ENCODE measurements at regions not wholly inside any gene's neighbourhood (a gene's known extent, or its start where the extent isn't known, plus 50 kb on each side); places are given as distances from the start of the nearest gene placed in this dataset.

DNA sequence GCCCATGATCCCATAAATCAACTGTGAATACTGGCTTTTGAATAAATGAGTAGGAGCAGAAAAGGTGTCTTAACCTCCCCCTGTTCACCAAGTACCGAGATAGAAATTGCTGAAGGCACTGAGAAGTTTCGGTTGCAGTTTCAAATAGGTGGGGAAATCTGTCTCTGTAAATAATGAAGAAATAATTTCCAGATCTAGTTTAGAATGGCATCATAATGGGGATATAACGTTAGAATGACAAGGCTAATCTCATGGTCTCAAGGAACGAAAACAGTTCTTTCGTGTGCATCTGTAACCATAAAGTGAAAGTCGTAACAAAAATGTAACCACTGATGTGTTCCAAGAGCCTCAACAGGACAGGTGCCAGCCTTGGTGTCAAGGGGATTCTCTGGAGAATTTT is 49.9 kb upstream of the TMEM18 start:
- no peak overlapping the region for H3K27ac Mint-ChIP-seq
- peaks cover 13% of the 10 kb centered on the region for H3K27me3 Mint-ChIP-seq (ENCODE audit: insufficient read depth, low read depth, poor library complexity)

More for the DNA sequence above, 49.9 kb upstream of the TMEM18 start:
- Histone ChIP-seq H3K4me1 (ENCODE audit: insufficient read depth) (peaks cover 40% of the 10 kb centered on the region), H3K27ac (ENCODE audit: low read depth) (no peak overlapping the region), H3K27me3 (ENCODE audit: insufficient read depth) (no peaks in the 10 kb centered on the region), H3K79me2 (replicated peaks; ENCODE audit: insufficient read depth) (no peaks in the 10 kb centered on the region), H3K4me3 (no peak overlapping the region), H3K9me2 (ENCODE audit: insufficient read depth) (no peaks in the 10 kb centered on the region), H3F3A (replicated peaks; ENCODE audit: low read depth) (peaks cover 9% of the 10 kb centered on the region), H3K36me3 (ENCODE audit: insufficient read depth) (no peaks in the 10 kb centered on the region), H3K4me2 (no peak overlapping the region), H4K20me1 (replicated peaks; ENCODE audit: insufficient read depth) (no peaks in the 10 kb centered on the region), H2AFZ (no peak overlapping the region)
- no peak for ATAC-seq
- TF ChIP-seq, protein P1, sequence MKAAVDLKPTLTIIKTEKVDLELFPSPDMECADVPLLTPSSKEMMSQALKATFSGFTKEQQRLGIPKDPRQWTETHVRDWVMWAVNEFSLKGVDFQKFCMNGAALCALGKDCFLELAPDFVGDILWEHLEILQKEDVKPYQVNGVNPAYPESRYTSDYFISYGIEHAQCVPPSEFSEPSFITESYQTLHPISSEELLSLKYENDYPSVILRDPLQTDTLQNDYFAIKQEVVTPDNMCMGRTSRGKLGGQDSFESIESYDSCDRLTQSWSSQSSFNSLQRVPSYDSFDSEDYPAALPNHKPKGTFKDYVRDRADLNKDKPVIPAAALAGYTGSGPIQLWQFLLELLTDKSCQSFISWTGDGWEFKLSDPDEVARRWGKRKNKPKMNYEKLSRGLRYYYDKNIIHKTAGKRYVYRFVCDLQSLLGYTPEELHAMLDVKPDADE (IDR thresholded peaks at IDR 0.05) = no peak
- TF ChIP-seq STAT1 (IDR thresholded peaks at IDR 0.05; ENCODE audit: unreplicated experiment) (no peak), ZNF331 (CRISPR knock-in tag; IDR thresholded peaks at IDR 0.05; ENCODE audit: low read depth) (no peak), NANOG (IDR thresholded peaks at IDR 0.05; ENCODE audit: borderline replicate concordance) (no peak), EZH2phosphoT487 (IDR thresholded peaks at IDR 0.05; ENCODE audit: unreplicated experiment) (no peak), ZNF114 (CRISPR knock-in tag; IDR thresholded peaks at IDR 0.05) (no peak), CREB1 (CRISPR knock-in tag; IDR thresholded peaks at IDR 0.05; ENCODE audit: low read depth) (no peak), POLR2AphosphoS5 (IDR thresholded peaks at IDR 0.05; ENCODE audit: low read depth) (no peak), JUNB (IDR thresholded peaks at IDR 0.05; ENCODE audit: unreplicated experiment) (no peak), EZH2 (IDR thresholded peaks at IDR 0.05; ENCODE audit: low read depth, unreplicated experiment) (no peak)
- TF ChIP-seq, protein P2, sequence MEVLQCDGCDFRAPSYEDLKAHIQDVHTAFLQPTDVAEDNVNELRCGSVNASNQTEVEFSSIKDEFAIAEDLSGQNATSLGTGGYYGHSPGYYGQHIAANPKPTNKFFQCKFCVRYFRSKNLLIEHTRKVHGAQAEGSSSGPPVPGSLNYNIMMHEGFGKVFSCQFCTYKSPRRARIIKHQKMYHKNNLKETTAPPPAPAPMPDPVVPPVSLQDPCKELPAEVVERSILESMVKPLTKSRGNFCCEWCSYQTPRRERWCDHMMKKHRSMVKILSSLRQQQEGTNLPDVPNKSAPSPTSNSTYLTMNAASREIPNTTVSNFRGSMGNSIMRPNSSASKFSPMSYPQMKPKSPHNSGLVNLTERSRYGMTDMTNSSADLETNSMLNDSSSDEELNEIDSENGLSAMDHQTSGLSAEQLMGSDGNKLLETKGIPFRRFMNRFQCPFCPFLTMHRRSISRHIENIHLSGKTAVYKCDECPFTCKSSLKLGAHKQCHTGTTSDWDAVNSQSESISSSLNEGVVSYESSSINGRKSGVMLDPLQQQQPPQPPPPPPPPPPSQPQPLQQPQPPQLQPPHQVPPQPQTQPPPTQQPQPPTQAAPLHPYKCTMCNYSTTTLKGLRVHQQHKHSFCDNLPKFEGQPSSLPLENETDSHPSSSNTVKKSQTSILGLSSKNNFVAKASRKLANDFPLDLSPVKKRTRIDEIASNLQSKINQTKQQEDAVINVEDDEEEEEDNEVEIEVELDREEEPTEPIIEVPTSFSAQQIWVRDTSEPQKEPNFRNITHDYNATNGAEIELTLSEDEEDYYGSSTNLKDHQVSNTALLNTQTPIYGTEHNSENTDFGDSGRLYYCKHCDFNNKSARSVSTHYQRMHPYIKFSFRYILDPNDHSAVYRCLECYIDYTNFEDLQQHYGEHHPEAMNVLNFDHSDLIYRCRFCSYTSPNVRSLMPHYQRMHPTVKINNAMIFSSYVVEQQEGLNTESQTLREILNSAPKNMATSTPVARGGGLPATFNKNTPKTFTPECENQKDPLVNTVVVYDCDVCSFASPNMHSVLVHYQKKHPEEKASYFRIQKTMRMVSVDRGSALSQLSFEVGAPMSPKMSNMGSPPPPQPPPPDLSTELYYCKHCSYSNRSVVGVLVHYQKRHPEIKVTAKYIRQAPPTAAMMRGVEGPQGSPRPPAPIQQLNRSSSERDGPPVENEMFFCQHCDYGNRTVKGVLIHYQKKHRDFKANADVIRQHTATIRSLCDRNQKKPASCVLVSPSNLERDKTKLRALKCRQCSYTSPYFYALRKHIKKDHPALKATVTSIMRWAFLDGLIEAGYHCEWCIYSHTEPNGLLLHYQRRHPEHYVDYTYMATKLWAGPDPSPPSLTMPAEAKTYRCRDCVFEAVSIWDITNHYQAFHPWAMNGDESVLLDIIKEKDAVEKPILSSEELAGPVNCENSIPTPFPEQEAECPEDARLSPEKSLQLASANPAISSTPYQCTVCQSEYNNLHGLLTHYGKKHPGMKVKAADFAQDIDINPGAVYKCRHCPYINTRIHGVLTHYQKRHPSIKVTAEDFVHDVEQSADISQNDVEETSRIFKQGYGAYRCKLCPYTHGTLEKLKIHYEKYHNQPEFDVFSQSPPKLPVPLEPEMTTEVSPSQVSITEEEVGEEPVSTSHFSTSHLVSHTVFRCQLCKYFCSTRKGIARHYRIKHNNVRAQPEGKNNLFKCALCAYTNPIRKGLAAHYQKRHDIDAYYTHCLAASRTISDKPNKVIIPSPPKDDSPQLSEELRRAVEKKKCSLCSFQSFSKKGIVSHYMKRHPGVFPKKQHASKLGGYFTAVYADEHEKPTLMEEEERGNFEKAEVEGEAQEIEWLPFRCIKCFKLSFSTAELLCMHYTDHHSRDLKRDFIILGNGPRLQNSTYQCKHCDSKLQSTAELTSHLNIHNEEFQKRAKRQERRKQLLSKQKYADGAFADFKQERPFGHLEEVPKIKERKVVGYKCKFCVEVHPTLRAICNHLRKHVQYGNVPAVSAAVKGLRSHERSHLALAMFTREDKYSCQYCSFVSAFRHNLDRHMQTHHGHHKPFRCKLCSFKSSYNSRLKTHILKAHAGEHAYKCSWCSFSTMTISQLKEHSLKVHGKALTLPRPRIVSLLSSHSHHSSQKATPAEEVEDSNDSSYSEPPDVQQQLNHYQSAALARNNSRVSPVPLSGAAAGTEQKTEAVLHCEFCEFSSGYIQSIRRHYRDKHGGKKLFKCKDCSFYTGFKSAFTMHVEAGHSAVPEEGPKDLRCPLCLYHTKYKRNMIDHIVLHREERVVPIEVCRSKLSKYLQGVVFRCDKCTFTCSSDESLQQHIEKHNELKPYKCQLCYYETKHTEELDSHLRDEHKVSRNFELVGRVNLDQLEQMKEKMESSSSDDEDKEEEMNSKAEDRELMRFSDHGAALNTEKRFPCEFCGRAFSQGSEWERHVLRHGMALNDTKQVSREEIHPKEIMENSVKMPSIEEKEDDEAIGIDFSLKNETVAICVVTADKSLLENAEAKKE (CRISPR knock-in tag; IDR thresholded peaks at IDR 0.05) = no peak
- TF ChIP-seq, protein P3, sequence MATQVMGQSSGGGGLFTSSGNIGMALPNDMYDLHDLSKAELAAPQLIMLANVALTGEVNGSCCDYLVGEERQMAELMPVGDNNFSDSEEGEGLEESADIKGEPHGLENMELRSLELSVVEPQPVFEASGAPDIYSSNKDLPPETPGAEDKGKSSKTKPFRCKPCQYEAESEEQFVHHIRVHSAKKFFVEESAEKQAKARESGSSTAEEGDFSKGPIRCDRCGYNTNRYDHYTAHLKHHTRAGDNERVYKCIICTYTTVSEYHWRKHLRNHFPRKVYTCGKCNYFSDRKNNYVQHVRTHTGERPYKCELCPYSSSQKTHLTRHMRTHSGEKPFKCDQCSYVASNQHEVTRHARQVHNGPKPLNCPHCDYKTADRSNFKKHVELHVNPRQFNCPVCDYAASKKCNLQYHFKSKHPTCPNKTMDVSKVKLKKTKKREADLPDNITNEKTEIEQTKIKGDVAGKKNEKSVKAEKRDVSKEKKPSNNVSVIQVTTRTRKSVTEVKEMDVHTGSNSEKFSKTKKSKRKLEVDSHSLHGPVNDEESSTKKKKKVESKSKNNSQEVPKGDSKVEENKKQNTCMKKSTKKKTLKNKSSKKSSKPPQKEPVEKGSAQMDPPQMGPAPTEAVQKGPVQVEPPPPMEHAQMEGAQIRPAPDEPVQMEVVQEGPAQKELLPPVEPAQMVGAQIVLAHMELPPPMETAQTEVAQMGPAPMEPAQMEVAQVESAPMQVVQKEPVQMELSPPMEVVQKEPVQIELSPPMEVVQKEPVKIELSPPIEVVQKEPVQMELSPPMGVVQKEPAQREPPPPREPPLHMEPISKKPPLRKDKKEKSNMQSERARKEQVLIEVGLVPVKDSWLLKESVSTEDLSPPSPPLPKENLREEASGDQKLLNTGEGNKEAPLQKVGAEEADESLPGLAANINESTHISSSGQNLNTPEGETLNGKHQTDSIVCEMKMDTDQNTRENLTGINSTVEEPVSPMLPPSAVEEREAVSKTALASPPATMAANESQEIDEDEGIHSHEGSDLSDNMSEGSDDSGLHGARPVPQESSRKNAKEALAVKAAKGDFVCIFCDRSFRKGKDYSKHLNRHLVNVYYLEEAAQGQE (IDR thresholded peaks at IDR 0.05; ENCODE audit: unreplicated experiment) = no peak
- TF ChIP-seq, protein P4, sequence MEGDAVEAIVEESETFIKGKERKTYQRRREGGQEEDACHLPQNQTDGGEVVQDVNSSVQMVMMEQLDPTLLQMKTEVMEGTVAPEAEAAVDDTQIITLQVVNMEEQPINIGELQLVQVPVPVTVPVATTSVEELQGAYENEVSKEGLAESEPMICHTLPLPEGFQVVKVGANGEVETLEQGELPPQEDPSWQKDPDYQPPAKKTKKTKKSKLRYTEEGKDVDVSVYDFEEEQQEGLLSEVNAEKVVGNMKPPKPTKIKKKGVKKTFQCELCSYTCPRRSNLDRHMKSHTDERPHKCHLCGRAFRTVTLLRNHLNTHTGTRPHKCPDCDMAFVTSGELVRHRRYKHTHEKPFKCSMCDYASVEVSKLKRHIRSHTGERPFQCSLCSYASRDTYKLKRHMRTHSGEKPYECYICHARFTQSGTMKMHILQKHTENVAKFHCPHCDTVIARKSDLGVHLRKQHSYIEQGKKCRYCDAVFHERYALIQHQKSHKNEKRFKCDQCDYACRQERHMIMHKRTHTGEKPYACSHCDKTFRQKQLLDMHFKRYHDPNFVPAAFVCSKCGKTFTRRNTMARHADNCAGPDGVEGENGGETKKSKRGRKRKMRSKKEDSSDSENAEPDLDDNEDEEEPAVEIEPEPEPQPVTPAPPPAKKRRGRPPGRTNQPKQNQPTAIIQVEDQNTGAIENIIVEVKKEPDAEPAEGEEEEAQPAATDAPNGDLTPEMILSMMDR (conservative IDR thresholded peaks at IDR 0.05; ENCODE audit: low read depth in 2 of 2) = no peak
- Mint-ChIP-seq H3K36me3 (ENCODE audit: low read depth) (no peaks in the 10 kb centered on the region), H3K9me3 (no peaks in the 10 kb centered on the region; the same call in 1 of the 3 replicates), H3K4me1 (peaks cover 65% of the 10 kb centered on the region), H3K4me3 (no peak overlapping the region)
- no peak for DNase-seq (ENCODE audit: low spot score)

Measured in GM23338 (cell line).